IMR-90 (cell line): ENCODE measurements at regions not wholly inside any gene's neighbourhood (a gene's known extent, or its start where the extent isn't known, plus 50 kb on each side); places are given as distances from the start of the nearest gene placed in this dataset.

Experiments used
- ATAC-seq: fragments of 200-7000 bp; cut with Tn5 transposase; 2 replicates; pipeline ENCODE4 v1.9.1; 2020; ENCODE audit warnings: low read depth, mild to moderate bottlenecking, moderate library complexity
- BruUV-seq: library from RNA; stranded (reverse); fragments of 400-500 nt; replicated peaks from 2 replicates; lab custom pipeline; 2021; lab: Mats Ljungman, UMichigan
- CTCF ChIA-PET: fragments of 300-600 bp; formaldehyde crosslinking; extraction: SDS; loops from one replicate; lab custom pipeline; 2021; ENCODE audit warnings: antibody characterized with exemption; lab: Yijun Ruan, JAX
- POLR2A ChIA-PET: fragments of 300-600 bp; sonication (Branson Sonifier 250); formaldehyde crosslinking; loops from one replicate; lab custom pipeline; 2022; ENCODE audit warnings: antibody characterized with exemption; ENCODE audit not compliant: unreplicated experiment; lab: Charles Lee
- DNase-seq: peaks from one replicate; pipeline ENCODE4 v3.0.0; 2013
- H2AFZ ChIP-seq: replicated peaks from 2 replicates; pipeline ENCODE3; 2013; ENCODE audit warnings: low read length, mild to moderate bottlenecking; ENCODE audit not compliant: poor library complexity
- H2AK5ac ChIP-seq: 2 replicates; pipeline ENCODE4 v1.6.1; 2013; ENCODE audit warnings: low read depth, low read length, inconsistent platforms
- H2AK9ac ChIP-seq: replicated peaks from 2 replicates; pipeline ENCODE3; 2013; ENCODE audit warnings: mild to moderate bottlenecking, low read depth, low read length, moderate library complexity; ENCODE audit not compliant: poor library complexity
- H2BK120ac ChIP-seq: 2 replicates; pipeline ENCODE4 v1.6.1; 2013; ENCODE audit warnings: low read depth, low read length, inconsistent platforms
- H2BK15ac ChIP-seq: 3 replicates; pipeline ENCODE4 v1.6.1; 2013; ENCODE audit warnings: low read depth, low read length, inconsistent platforms
- H2BK20ac ChIP-seq: 2 replicates; pipeline ENCODE4 v1.6.1; 2013; ENCODE audit warnings: low read depth, mild to moderate bottlenecking, inconsistent platforms, low read length, moderate library complexity
- H2BK5ac ChIP-seq: 2 replicates; pipeline ENCODE4 v1.6.1; 2013; ENCODE audit warnings: mild to moderate bottlenecking, low read depth, low read length, inconsistent platforms; ENCODE audit not compliant: poor library complexity, severe bottlenecking
- H3K14ac ChIP-seq: replicated peaks from 2 replicates; pipeline ENCODE4 v1.6.1; 2013; ENCODE audit warnings: low read depth, low read length, inconsistent platforms
- H3K18ac ChIP-seq: 2 replicates; pipeline ENCODE4 v1.6.1; 2013; ENCODE audit warnings: low read depth, low read length, control low read depth
- H3K23ac ChIP-seq: 2 replicates; pipeline ENCODE4 v1.6.1; 2013; ENCODE audit warnings: low read depth, low read length, inconsistent platforms
- H3K27ac ChIP-seq: 2 replicates; pipeline ENCODE4 v1.5.1; 2013; ENCODE audit warnings: mild to moderate bottlenecking, control low read depth, low read length; ENCODE audit not compliant: insufficient read depth
- H3K27me3 ChIP-seq: 2 replicates; pipeline ENCODE4 v1.6.1; 2013; ENCODE audit warnings: low read length; ENCODE audit not compliant: control insufficient read depth, insufficient read depth
- H3K36me3 ChIP-seq: 2 replicates; pipeline ENCODE4 v1.6.1; 2013; ENCODE audit warnings: low read length, mixed read lengths; ENCODE audit not compliant: control insufficient read depth, insufficient read depth
- H3K4ac ChIP-seq: 2 replicates; pipeline ENCODE4 v1.6.1; 2013; ENCODE audit warnings: low read depth, low read length, inconsistent platforms
- H3K4me1 ChIP-seq: 2 replicates; pipeline ENCODE4 v1.6.1; 2013; ENCODE audit warnings: low read length, mixed read lengths; ENCODE audit not compliant: control insufficient read depth, insufficient read depth
- H3K4me2 ChIP-seq: 2 replicates; pipeline ENCODE4 v1.6.1; 2013; ENCODE audit warnings: low read depth, mild to moderate bottlenecking, control low read depth, low read length, moderate library complexity
- H3K4me3 ChIP-seq: 2 replicates; pipeline ENCODE4 v1.5.1; 2013; ENCODE audit warnings: low read depth, mild to moderate bottlenecking, control low read depth, low read length, moderate library complexity; ENCODE audit not compliant: insufficient read depth
- H3K56ac ChIP-seq: 2 replicates; pipeline ENCODE4 v1.6.1; 2013; ENCODE audit warnings: low read length, inconsistent platforms; ENCODE audit not compliant: insufficient read depth; ENCODE audit errors: extremely low read depth
- H3K79me1 ChIP-seq, 2 experiments: 2 replicates each; pipeline ENCODE4 v1.6.1; 2013; ENCODE audit warnings: low read length in 2 of 2, inconsistent platforms in 1 of 2, low read depth in 1 of 2
- H3K9ac ChIP-seq: 2 replicates; pipeline ENCODE4 v1.6.1; 2013; ENCODE audit warnings: low read depth, low read length, control low read depth
- H3K9me1 ChIP-seq: 2 replicates; pipeline ENCODE4 v1.6.1; 2013; ENCODE audit warnings: low read length, inconsistent platforms; ENCODE audit not compliant: insufficient read depth
- H3K9me3 ChIP-seq: 2 replicates; pipeline ENCODE4 v1.6.1; 2013; ENCODE audit warnings: low read length; ENCODE audit not compliant: control insufficient read depth, insufficient read depth
- H4K20me1 ChIP-seq: 2 replicates; pipeline ENCODE4 v1.6.1; 2013; ENCODE audit warnings: low read length, inconsistent platforms; ENCODE audit not compliant: insufficient read depth
- H4K5ac ChIP-seq: 2 replicates; pipeline ENCODE4 v1.6.1; 2013; ENCODE audit warnings: mild to moderate bottlenecking, low read depth, low read length, control low read depth
- H4K8ac ChIP-seq, 2 experiments: 2 replicates each; pipeline ENCODE4 v1.6.1; 2013; ENCODE audit warnings: low read depth in 2 of 2, low read length in 2 of 2, control low read depth in 1 of 2, inconsistent platforms in 1 of 2
- H4K91ac ChIP-seq: 2 replicates; pipeline ENCODE4 v1.6.1; 2013; ENCODE audit warnings: low read depth, low read length, inconsistent platforms; ENCODE audit not compliant: insufficient read depth
- CTCF ChIP-seq: conservative IDR thresholded peaks from 2 replicates; pipeline ENCODE4 v1.5.1; 2012; ENCODE audit warnings: mild to moderate bottlenecking, low read depth, low read length, improper control_type of control experiment
- POLR2A ChIP-seq: IDR thresholded peaks from 2 replicates; pipeline ENCODE4 v1.6.1; 2012; ENCODE audit warnings: mild to moderate bottlenecking, low read depth, low read length
- WGBS, 2 experiments: methylation state at CpG; one replicate each; pipeline versions ENCODE4 v1.1.5 to v1.1.7; 2013; ENCODE audit warnings: missing lambda C conversion rate in 2 of 2; ENCODE audit not compliant: insufficient read length in 1 of 2; ENCODE audit errors: extremely low coverage in 2 of 2; 5-methylcytosine and 5-hydroxymethylcytosine counted together
- dilution Hi-C: fragments of 300-500 bp; cut with HindIII; formaldehyde crosslinking; loops from one replicate; pipeline ENCODE4 v1.14.3; 2018; ENCODE audit warnings: low sequenced_read_pairs; ENCODE audit not compliant: unreplicated experiment
- in situ Hi-C: fragments of 300-500 bp; cut with MboI; formaldehyde crosslinking; loops from 3 replicates; pipeline ENCODE4 v1.14.3; 2019; ENCODE audit warnings: low sequenced_read_pairs, inconsistent platforms, mixed read lengths
- intact Hi-C: fragments of 100-400 bp; cut with micrococcal nuclease; formaldehyde crosslinking; loops from 2 replicates; pipeline ENCODE4 v1.10.0; 2022

- Histone ChIP-seq H3K9me3 (no peaks in the 10 kb centered on the region), H3K9ac (no peak overlapping the region), H2AFZ (no peak overlapping the region), H2BK120ac (no peak overlapping the region), H3K23ac (no peak overlapping the region), H4K91ac (no peak overlapping the region), H3K36me3 (no peaks in the 10 kb centered on the region), H4K8ac (no peak overlapping the region), H4K20me1 (no peaks in the 10 kb centered on the region), H3K4me1 (no peaks in the 10 kb centered on the region), H3K79me1 (no peaks in the 10 kb centered on the region), H2AK9ac (no peak overlapping the region), H2BK5ac (no peak overlapping the region), H3K4ac (no peak overlapping the region), H2BK20ac (no peak overlapping the region), H3K14ac (no peak overlapping the region), H3K27ac (no peak overlapping the region), H3K4me2 (no peak overlapping the region), H3K27me3 (no peaks in the 10 kb centered on the region), H3K9me1 (no peaks in the 10 kb centered on the region), H4K5ac (no peak overlapping the region), H3K18ac (no peak overlapping the region), H2AK5ac (no peak overlapping the region), H2BK15ac (no peak overlapping the region), H3K56ac (no peak overlapping the region), H3K4me3 (no peak overlapping the region)
- POLR2A ChIA-PET, result no interaction called here
- intact Hi-C loops, result no loop called here
- in situ Hi-C loops, result no loop called here
- no TSS peak for BruUV-seq
- CTCF ChIA-PET, result no interaction called here
- WGBS, 2 experiments, result 33% methylated on average over 2 of the region's 7 CpGs; no CpG with 5 or more reads in 1 of the 2 experiments
- ATAC-seq, result no peak
- TF ChIP-seq POLR2A, result no peak
- no peak for TF ChIP-seq CTCF
- DNase-seq, result no peak
- dilution Hi-C loops, result no loop called here
Observed at GRCh38 chr1:29936031-29936544, 699.8 kb downstream of the PTPRU start.
